HEK293 (cell line): ENCODE measurements at regions not wholly inside any gene's neighbourhood (a gene's known extent, or its start where the extent isn't known, plus 50 kb on each side); places are given as distances from the start of the nearest gene placed in this dataset.

Experiments
- ATF2 ChIP-seq: fragments of 450-650 bp; formaldehyde crosslinking; IDR thresholded peaks from 2 replicates; pipeline ENCODE4 v1.5.1; 2016; ENCODE audit warnings: missing biosample characterization, missing genetic modification characterization, low read depth
- BCL11B ChIP-seq: fragments of 450-650 bp; formaldehyde crosslinking; IDR thresholded peaks from 2 replicates; pipeline ENCODE4 v1.5.1; 2016; ENCODE audit warnings: low read depth, missing biosample characterization, missing genetic modification characterization
- EGR2 ChIP-seq: fragments of 450-650 bp; formaldehyde crosslinking; IDR thresholded peaks from 2 replicates; pipeline ENCODE4 v1.5.1; 2016; ENCODE audit warnings: low read depth, missing biosample characterization, missing genetic modification characterization
- GLIS2 ChIP-seq: fragments of 450-650 bp; formaldehyde crosslinking; IDR thresholded peaks from 2 replicates; pipeline ENCODE4 v1.5.1; 2016; ENCODE audit warnings: missing biosample characterization, missing genetic modification characterization
- PRDM10 ChIP-seq: fragments of 450-650 bp; formaldehyde crosslinking; IDR thresholded peaks from 2 replicates; pipeline ENCODE4 v1.5.1; 2016; ENCODE audit warnings: missing biosample characterization, missing genetic modification characterization
- PRDM2 ChIP-seq: fragments of 450-650 bp; formaldehyde crosslinking; IDR thresholded peaks from 2 replicates; pipeline ENCODE4 v1.5.1; 2016; ENCODE audit warnings: missing biosample characterization, missing genetic modification characterization, borderline replicate concordance
- RBAK ChIP-seq: fragments of 450-650 bp; formaldehyde crosslinking; IDR thresholded peaks from 2 replicates; pipeline ENCODE4 v1.5.1; 2016; ENCODE audit warnings: missing biosample characterization, missing genetic modification characterization
- SP3 ChIP-seq: fragments of 450-650 bp; formaldehyde crosslinking; IDR thresholded peaks from 2 replicates; pipeline ENCODE4 v1.5.1; 2016; ENCODE audit warnings: missing biosample characterization, missing genetic modification characterization
- SP7 ChIP-seq: fragments of 450-650 bp; formaldehyde crosslinking; IDR thresholded peaks from 2 replicates; pipeline ENCODE4 v1.5.1; 2016; ENCODE audit warnings: missing biosample characterization, missing genetic modification characterization
- YY1 ChIP-seq: fragments of 450-650 bp; formaldehyde crosslinking; IDR thresholded peaks from 2 replicates; pipeline ENCODE4 v1.5.1; 2018; ENCODE audit warnings: missing biosample characterization, missing genetic modification characterization
- ZIC2 ChIP-seq: fragments of 450-650 bp; formaldehyde crosslinking; IDR thresholded peaks from 2 replicates; pipeline ENCODE4 v1.5.1; 2016; ENCODE audit warnings: missing biosample characterization, missing genetic modification characterization
- ZNF121 ChIP-seq: fragments of 450-650 bp; formaldehyde crosslinking; IDR thresholded peaks from 2 replicates; pipeline ENCODE4 v1.5.1; 2016; ENCODE audit warnings: missing biosample characterization, missing genetic modification characterization
- ZNF223 ChIP-seq: fragments of 450-650 bp; formaldehyde crosslinking; IDR thresholded peaks from 2 replicates; pipeline ENCODE4 v1.5.1; 2016; ENCODE audit warnings: missing biosample characterization, missing genetic modification characterization
- ZNF600 ChIP-seq: fragments of 450-650 bp; formaldehyde crosslinking; IDR thresholded peaks from 2 replicates; pipeline ENCODE4 v1.5.1; 2016; ENCODE audit warnings: missing biosample characterization, missing genetic modification characterization
- ZXDB ChIP-seq: fragments of 450-650 bp; formaldehyde crosslinking; IDR thresholded peaks from 2 replicates; pipeline ENCODE4 v1.5.1; 2016; ENCODE audit warnings: missing biosample characterization, missing genetic modification characterization

DNA sequence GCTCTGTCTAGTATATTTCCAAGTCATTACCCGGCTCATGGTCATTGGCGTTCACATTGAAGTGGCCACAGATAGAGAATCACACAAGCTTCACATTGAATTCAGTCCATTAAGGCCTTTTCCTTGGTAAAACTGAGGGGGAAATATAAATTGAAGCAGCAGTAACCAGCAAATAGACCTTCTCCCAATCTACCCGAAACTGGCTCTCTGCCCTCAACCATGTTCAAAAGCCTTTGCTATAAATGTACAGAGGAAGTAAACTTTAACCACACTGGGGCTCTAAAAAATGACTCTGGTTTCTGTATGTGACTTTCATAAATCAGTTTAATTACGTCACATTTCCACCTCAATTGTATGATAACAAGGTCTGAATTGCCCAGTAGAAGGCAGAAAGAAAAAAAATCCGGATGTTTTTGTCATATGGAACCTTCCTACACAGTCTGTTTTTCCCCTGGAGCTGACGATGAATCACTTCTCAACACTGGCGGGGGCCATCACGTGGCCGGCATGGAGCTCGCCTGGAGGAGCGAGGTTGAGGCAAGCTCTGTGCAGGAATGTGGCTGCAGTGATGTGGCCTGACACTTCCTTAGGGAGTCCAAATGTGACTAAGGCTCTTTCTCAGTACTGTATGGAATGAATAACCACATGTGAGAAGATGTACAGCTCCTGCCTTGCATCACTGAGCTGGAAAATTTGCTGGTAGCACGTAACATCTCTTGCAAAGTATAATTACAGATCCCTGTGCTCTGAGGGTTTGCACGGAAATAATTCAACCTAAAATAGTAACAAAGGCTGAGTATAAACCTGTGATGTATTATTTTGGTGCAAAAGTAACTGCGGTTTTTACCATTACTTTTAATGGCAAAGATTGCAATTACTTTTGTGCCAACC, 58.6 kb upstream of the SNX9 start (continued):
- TF ChIP-seq ZXDB (tag by site-specific recombination) (peak; percentile 31; the same call in 1 of the 2 replicates), ZNF600 (peak; percentile 93), SP7 (peak; percentile 77), SP3 (0 out of 2 replicates have a peak, but pooled peaks have one; percentile 16), ATF2 (tag by site-specific recombination) (peak; percentile 90), ZNF121 (no peak), EGR2 (tag by site-specific recombination) (peak; percentile 12; the same call in 1 of the 2 replicates), BCL11B (tag by site-specific recombination) (no peak), RBAK (no peak), GLIS2 (peak; percentile 40; the same call in 1 of the 2 replicates), PRDM2 (tag by site-specific recombination) (no peak), PRDM10 (tag by site-specific recombination) (peak; percentile 92), YY1 (tag by site-specific recombination) (no peak), ZNF223 (no peak), ZIC2 (tag by site-specific recombination) (no peak)
- TF ChIP-seq, all 188 proteins: peak for 38
